ENCODE measurements at regions not wholly inside any gene's neighbourhood (a gene's known extent, or its start where the extent isn't known, plus 50 kb on each side); places are given as distances from the start of the nearest gene placed in this dataset.

DNA sequence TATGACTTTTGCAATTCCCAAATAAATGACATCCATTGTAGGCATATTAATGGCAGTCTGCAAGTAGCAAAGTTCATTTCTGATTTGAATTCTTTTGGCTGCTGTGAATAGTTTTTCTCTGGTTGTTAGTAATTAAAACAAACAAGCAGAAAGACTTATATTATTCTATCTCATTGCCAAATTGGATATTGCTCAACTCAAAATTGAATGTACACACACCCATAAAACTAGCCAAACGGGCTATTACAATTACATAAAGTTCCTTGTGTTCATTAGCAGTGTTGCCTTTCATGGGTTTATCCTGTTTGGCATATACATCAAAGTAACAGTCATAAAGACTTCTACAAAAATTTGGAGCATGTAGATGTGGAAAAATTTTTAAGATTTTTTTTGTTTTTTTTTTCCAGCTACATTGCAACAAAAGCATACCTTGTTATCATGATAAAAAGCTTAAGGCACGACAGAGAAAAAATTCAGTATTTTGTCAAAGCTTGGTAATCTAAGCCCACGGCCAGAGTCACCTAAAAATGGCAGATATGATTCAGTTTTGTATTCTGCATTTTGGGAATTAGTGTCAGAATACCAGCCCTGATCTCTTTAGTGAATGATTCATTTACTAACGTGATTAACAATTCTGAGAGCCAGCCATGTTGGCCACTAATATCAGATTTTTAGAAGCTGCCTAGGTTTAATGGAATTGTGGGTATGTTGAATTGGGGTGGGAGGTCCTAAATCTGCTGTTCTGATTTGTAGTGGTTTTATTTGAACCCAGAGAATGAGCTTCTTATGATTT, 108.4 kb downstream of the KLF5 start:
- peak; percentile 60 for DNase-seq (ENCODE audit: low read depth)

DNA sequence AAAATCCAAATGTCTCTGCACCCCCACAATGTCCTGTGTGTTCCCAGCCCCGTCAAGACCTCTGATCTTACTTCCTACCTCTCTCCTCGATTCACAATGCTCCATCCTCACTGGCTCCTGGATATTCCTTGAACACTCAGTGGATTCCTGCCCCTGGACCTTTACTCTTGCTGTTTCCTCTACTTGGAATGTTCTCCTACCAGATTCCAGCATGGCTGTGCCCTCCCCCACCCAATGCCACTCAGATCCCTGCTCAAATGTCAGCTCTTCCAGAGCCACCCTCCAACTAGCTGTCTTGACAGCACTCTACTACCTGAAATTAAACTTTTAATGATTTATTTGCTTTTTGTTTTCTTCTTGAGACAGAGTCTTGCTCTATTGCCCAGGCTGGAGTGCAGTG, 107.4 kb downstream of the KLF5 start:
- DNase-seq (ENCODE audit: low read depth): no peak

DNA sequence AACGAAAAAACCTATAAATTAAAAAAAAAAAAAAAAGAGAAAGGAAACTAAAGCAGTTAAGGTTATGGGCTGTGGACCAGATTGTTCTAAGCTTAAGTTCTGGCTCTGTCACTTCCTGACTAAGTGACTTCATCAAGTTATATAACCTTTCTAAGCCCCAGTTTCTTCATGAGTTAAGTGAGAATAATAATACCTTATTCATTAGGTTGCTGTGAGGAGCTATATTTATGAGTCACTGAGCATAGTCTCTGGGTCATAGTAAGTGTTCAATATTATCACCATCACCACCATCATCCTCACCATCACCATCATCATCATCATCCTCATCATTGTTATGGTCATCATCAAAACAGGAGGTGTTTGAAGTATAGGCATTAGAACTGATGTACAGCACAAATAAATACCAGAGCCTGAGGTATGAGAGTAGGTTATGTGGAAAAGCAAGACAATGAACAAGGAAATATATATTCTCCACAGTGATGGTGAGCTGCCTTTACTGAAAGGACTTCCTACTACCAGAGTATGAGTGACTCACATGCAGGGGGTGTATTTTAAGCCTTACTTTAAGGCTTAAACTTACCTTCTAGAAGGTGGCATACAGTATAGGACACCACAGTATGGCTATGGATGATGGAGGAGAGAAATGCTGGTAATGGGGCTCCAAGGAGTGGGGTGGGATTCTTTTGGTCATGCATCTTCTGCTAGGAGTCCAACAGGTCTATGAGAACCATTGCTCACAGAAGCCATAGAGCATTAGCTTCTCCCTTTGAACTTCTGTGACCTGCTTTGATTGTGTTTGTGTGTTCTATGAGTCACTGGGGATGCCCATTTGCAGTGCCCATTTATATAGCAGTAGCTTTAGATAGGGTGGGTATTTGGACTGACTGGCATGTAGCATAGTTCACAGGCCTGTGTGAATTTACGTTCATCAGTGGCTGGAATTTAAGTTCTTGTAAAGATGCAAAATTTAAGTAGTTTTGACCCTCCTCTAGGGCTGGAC, 104.4 kb downstream of the KLF5 start:
- DNase-seq (ENCODE audit: low read depth): no peak

DNA sequence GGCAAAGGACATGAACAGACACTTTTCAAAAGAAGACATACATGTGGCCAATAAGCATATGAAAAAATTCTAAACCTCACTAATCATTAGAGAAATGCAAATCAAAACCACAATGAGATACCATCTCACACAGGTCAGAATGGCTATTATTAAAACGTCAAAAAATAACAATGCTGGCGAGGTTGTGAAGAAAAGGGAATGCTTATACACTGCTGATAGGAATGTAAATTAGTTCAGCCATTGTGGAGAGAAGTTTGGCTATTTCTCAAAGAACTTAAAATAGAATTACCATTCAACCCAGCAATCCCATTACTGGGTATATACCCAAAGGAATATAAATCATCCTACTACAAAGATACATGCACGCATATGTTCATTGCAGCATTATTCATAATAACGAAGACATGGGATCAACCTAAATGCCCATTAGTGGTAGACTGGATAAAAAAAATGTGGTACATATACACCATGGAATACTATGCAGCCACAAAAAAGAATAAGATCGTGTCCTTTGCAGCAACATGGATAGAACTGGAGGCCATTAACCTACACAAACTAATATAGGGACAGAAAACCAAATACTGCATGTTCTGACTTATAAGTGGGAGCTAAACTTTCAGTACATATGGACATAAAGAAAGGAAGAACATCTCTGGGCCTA, 101.7 kb downstream of the KLF5 start:
- peak; percentile 53 for DNase-seq (ENCODE audit: low read depth)

- peak; percentile 89 for DNase-seq (ENCODE audit: low read depth)
These were observed 100.0 kb downstream of the KLF5 start for GRCh38 chr13:73158851-73159250.

- no peak for DNase-seq (ENCODE audit: low read depth)
These were observed 98.2 kb downstream of the KLF5 start for GRCh38 chr13:73157031-73157430.

DNA sequence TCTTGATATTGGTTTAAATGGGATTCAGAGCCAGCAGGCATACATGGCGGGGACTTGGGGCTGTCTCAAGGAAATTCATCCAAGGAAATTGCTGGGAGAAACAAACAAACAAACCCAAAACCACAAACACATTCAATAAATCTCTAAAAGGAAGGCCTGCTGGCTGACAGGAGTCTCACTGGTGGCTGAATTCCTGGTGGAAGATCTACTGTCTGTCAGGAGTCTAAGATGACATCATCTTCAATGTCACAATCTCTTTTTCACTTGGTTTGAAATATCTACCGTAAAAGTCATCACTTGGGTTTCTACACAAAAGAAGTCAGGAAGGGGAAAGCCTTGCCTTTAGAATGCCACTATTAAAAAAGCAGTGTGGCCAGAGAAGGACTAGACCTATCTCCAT, 87.9 kb downstream of the KLF5 start:
- DNase-seq (ENCODE audit: low read depth): peak; percentile 76

- no peak for DNase-seq (ENCODE audit: low read depth)
These were observed 83.3 kb downstream of the KLF5 start for GRCh38 chr13:73142071-73142470.

- DNase-seq (ENCODE audit: low read depth): no peak
These were observed 82.5 kb downstream of the KLF5 start for GRCh38 chr13:73141292-73141771.

- no peak for DNase-seq (ENCODE audit: low read depth)
These were observed 82.0 kb downstream of the KLF5 start for GRCh38 chr13:73140801-73141200.

DNA sequence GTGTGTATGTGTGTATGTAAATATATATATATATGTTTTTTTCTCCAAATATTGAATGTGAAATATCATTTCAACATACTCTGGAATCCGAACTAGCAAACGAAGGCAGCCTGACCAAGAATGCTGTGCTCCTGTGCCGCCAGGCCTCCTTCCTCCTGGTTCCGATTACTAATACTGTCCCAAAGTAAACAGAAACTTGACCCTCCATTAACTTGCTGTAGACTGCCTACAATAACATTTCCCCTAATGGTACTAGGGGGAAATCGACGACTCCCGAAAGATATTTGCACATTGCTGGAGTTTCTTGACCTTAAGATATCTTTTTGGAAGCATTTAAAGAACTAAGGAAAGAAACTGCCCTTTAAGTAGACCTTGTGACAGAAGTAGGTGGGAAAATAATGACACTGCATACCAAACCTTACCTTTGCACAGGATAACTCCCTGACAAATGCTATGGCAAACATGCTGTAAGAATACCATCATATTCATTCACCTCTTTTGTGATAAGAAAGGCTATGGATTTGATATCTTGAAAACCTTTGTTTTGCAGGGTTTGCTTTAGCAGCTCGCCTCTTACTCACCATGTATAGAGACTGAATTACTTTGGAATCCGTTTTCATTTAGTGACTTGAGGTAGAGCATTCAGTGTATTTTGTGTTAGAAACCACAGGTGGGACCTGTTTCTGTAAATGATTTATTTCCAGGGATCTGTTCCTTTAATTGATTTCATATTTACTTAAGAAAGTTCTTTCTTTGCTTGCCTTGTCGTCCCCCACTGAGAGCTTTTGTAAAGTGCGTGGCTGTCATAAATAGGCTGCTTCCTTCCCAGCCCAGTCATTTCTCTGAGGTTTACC, 80.1 kb downstream of the KLF5 start:
- DNase-seq (ENCODE audit: low read depth): peak; percentile 80

DNA sequence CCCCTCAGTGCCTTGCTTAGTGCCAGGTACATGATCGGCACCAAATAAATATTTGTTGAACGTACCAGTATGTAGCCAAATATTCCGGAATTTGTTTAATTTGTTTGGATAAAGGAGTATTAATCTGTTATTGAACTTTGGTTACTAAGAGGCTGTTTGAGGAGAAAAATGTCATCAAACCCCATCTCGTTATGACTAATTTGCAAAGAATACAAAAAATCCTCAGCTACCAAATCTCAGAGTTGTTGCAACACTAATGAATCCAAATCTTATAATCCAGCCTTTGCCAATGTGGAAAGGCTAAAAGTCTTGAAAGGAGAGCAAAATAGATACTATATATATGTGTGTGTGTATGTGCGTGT, 79.5 kb downstream of the KLF5 start:
- DNase-seq (ENCODE audit: low read depth): peak; percentile 78

- DNase-seq (ENCODE audit: low read depth): peak; percentile 35
These were observed 78.0 kb downstream of the KLF5 start for GRCh38 chr13:73136776-73137175.

GRCh38 chr13:73133531-73133930, 74.7 kb downstream of the KLF5 start:
- DNase-seq (ENCODE audit: low read depth): peak; percentile 84

- no peak for DNase-seq (ENCODE audit: low read depth)
These were observed 72.4 kb downstream of the KLF5 start for GRCh38 chr13:73131247-73131646.

- peak; percentile 20 for DNase-seq (ENCODE audit: low read depth)
These were observed 70.2 kb downstream of the KLF5 start for GRCh38 chr13:73129023-73129422.
